ENCODE measurements at regions not wholly inside any gene's neighbourhood (a gene's known extent, or its start where the extent isn't known, plus 50 kb on each side); places are given as distances from the start of the nearest gene placed in this dataset.

GRCh38 chr11:19294444-19294843, 53.7 kb upstream of the E2F8 start:
- no peaks in the 10 kb centered on the region for H3K36me3 ChIP-seq (replicated peaks; ENCODE audit: low read depth, low read length)
- no peaks in the 10 kb centered on the region for H3K79me2 ChIP-seq (ENCODE audit: low read length)
- no peak overlapping the region for H3K4me3 ChIP-seq (ENCODE audit: low read length)
- H3K9me3 ChIP-seq (ENCODE audit: insufficient read depth, low read length): no peaks in the 10 kb centered on the region
- H3K4me2 ChIP-seq (ENCODE audit: low read length): no peak overlapping the region
- TF ChIP-seq, protein P1, sequence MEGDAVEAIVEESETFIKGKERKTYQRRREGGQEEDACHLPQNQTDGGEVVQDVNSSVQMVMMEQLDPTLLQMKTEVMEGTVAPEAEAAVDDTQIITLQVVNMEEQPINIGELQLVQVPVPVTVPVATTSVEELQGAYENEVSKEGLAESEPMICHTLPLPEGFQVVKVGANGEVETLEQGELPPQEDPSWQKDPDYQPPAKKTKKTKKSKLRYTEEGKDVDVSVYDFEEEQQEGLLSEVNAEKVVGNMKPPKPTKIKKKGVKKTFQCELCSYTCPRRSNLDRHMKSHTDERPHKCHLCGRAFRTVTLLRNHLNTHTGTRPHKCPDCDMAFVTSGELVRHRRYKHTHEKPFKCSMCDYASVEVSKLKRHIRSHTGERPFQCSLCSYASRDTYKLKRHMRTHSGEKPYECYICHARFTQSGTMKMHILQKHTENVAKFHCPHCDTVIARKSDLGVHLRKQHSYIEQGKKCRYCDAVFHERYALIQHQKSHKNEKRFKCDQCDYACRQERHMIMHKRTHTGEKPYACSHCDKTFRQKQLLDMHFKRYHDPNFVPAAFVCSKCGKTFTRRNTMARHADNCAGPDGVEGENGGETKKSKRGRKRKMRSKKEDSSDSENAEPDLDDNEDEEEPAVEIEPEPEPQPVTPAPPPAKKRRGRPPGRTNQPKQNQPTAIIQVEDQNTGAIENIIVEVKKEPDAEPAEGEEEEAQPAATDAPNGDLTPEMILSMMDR (IDR thresholded peaks at IDR 0.05; ENCODE audit: low read depth, low read length): no peak
- TF ChIP-seq EZH2phosphoT487 (IDR thresholded peaks at IDR 0.05; ENCODE audit: low read depth): no peak
- H3K9ac ChIP-seq (ENCODE audit: low read length): no peak overlapping the region
- H3K4me1 ChIP-seq (ENCODE audit: low read length): no peaks in the 10 kb centered on the region
- H2AFZ ChIP-seq (ENCODE audit: low read depth, low read length): no peak overlapping the region
- H4K20me1 ChIP-seq (ENCODE audit: insufficient read depth, low read length): no peaks in the 10 kb centered on the region
- no peak overlapping the region for H3K27ac ChIP-seq (ENCODE audit: low read length)
- H3K27me3 ChIP-seq (ENCODE audit: low read depth, low read length): peaks cover 24% of the 10 kb centered on the region

GRCh38 chr11:19291064-19291463, 50.3 kb upstream of the E2F8 start:
- Histone ChIP-seq H3K9ac (ENCODE audit: low read length) (no peak overlapping the region), H3K36me3 (replicated peaks; ENCODE audit: low read depth, low read length) (no peaks in the 10 kb centered on the region), H4K20me1 (ENCODE audit: insufficient read depth, low read length) (no peaks in the 10 kb centered on the region), H3K4me1 (ENCODE audit: low read length) (no peaks in the 10 kb centered on the region), H3K9me3 (ENCODE audit: insufficient read depth, low read length) (no peaks in the 10 kb centered on the region), H2AFZ (ENCODE audit: low read depth, low read length) (no peak overlapping the region), H3K4me2 (ENCODE audit: low read length) (no peak overlapping the region), H3K79me2 (ENCODE audit: low read length) (no peaks in the 10 kb centered on the region), H3K27ac (ENCODE audit: low read length) (no peak overlapping the region), H3K4me3 (ENCODE audit: low read length) (no peak overlapping the region), H3K27me3 (ENCODE audit: low read depth, low read length) (0 out of 2 replicates have a peak, but pooled peaks cover 13% of the 10 kb centered on the region)
- no peak for TF ChIP-seq EZH2phosphoT487 (IDR thresholded peaks at IDR 0.05; ENCODE audit: low read depth)
- TF ChIP-seq, protein P1 (IDR thresholded peaks at IDR 0.05; ENCODE audit: low read depth, low read length): no peak
